NCI-H1694 (cell line): ENCODE measurements at regions not wholly inside any gene's neighbourhood (a gene's known extent, or its start where the extent isn't known, plus 50 kb on each side); places are given as distances from the start of the nearest gene placed in this dataset.

Experiments used
- DNase-seq: peaks from one replicate; lab custom pipeline; 2025; lab: John Stamatoyannopoulos, UW

DNA sequence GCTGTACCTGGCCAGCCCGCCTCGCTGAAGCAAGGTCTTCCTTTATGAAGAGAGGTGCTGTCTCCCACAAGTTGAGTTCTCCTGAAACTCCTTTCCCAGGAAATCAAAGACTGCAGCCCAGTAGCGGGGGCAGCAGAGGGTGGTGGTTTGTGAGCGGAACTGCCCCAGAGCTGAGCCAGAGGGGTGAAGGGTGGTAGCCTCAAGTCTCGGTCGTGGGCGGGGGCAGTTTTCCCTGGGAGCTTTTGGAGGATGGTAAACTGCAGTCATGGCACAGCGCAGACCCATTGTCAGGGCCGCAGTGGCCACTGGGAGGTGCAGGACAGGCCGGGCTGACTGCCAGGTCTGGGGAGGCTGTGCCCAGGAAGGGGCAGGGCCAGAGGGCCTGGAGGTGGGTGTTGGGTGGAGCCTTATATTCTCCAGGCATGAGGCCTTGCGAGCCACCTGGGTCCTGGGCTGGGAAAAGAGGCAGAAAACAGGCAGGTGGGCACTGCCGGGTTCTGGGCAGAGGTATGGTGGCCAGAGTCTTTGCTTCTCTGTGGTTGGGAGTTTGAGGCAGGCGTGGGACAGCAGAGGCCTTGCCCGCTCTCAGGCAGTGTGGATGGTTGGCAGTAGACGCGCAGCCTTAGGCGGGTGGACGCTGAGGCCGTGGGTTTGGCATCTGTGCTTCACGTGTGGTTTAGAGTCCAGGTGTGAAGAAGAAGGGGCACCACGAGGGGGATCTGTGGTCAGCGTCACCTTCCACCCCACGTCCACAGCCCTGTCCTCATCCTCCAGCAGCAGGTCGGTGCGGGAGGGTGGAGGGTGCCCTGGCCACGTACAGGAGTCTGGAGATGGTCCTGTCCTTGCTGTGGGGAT, 1176.4 kb downstream of the BRD1 start:
- no peak for DNase-seq

DNA sequence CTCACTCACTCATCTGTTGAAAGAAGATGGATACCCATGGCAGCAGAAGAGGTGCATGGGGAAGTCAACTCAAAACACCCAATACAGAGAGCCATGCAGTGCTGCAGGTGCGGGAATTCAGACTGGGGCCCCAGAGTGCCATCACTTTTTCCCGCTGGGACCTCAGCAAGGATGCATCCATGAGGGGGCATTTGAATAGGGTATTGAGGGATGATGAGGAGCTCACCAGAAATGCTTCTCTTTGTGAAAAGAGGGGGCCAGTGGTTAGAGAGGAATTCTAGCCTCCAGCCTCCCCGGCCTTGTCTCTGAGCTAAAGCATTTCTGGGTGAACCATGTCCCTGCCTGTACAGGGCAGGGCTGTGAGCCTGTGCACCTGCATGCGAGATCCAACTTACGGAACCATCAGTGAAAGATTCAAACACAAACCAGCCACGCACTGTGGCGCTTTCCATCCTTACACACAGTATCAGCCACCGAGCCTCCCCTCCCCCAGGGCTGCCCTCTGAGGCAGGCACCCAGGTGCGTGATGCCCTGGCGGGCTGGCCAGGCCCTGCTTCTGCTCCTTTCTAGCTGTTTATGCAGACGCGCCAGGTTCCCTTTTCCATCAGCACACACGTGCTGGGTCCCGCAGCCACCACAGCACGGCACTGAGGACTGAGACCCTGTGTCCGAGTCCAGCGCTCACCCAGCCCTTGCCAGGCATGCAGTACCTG, 1177.2 kb downstream of the BRD1 start:
- DNase-seq: no peak

DNA sequence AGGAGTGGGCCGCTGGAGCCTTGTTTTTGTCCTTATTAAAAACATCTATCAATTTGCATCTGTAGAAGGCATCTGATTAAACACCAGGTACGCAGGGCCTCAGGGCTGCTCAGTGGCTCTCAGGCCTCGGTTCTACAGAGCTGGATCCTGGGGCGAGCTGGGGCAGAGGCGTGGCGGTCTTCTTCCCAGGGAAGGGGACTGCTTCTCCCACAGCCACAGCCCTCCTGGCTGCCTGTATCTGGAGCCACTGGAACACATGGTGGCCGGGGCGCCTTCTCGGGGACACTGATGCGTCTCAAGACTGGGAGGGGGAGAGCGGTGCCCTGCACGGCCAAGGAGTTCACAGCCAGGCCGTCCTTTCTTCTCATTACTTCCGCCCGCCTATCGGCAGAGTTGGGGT, 1178.2 kb downstream of the BRD1 start:
- DNase-seq: no peak

DNA sequence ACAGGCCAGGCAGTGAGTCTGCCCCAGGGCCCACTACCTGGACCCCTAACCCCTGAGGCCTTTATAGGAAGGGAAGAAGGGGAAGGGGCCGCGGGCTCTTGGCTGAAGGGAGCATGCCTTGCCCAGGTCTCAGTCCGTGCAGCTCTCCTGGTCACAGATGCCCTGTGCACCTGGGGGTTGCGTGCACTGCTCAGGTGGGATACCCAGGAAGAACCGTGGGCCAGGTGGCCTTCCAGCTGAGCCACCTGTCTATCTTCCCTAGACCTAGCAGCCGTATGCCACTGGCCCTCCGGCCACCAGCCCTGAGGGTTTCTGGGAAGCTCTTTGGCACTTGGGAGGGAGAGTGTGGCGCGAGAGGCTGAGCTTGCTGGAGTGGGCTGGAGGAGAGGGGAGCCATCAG, 1178.6 kb downstream of the BRD1 start:
- no peak for DNase-seq

DNA sequence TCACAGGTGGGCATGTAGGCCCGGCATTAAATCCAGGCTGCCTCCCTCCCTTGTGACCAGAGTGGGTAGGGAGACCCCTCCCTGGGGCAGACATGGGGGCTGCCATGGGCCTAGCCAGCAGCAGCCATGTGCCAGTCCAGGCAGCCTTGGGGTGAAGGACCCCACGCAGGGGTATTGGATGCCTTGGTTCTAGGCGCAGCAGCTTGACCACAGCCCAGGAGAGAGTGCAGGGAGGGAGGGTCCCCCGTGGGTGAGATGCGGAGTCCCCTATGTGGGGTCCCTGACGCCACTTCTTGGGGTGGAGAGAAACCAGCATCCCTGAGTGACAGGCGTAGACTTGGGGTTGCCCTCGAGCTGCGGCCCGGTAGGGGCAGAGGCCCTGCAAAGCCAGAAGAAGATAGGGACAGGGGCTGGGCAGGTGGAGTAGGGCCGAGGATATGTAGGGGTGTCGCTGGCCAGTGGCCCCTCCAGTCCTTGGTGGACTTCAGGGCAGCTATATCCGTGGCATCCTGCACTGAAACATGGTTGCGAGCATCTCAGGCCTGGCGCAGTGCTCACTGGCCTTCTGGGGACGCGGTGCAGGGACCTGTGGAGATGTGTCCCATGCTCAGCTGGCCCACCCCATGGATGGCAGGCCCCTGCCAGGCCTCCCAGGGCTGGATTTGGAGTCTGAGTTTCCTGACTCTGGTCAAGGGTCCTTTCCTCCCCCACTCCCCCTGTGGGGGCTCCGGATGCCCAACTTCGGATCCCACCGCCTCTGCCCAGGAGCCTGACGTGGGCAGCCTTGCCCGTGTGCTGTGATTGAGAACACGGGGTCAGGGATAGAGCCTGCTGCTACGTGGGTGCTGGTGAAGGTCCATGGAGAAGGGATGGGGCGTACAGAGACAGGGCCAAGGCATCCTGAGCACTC, 1179.8 kb downstream of the BRD1 start:
- no peak for DNase-seq

DNA sequence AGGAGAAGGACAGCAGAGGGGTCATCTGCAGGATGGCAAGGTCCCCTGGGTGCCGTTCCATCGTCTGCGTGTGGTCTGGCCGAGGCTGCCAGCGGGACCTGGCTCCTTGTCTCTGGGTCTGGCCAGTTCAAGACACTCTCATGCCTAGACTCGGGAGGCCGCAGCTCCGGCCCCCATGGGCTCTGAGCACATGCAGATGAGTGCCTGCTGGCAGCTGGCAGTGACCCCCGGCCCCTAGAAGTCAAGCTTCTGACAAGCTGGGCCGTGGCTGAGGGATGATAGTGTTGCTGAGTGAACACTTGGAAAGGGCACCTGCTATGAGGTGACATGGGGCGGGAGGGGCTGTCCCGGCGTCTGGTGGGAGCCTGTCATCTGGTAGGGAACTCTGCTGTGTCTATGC, 1180.6 kb downstream of the BRD1 start:
- DNase-seq: no peak

DNA sequence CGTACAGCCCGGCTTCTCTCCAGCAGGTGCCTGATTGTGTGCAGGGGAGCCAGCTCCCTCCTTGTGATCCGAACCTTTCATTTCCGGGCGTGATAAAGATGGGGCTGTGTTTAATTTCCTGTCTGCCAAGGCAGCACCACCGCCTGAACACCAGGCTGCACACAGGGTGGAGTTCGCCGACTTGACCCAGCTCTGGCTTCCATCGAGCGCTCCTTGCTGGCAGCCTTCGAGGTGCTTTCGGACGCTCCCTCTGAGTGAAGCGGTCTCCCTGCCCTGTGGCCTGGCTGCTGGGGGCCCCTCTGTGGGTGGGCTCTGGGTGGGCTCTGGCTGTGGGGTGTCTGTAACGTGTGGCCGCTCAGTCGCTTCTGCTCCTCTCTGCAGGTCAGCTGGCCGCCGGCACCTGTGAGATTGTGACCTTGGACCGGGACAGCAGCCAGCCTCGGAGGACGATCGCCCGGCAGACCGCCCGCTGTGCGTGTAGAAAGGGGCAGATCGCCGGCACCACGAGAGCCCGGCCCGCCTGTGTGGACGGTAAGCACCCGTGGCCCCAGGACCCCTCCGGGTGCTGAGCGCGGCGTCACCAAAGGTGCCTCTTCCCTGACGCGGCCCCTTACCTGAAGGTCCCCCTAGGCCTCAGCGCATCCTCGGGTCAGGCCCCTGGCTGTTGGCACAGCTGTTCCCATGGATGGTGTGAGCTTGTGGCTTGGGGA, 1181.3 kb downstream of the BRD1 start:
- DNase-seq: no peak

DNA sequence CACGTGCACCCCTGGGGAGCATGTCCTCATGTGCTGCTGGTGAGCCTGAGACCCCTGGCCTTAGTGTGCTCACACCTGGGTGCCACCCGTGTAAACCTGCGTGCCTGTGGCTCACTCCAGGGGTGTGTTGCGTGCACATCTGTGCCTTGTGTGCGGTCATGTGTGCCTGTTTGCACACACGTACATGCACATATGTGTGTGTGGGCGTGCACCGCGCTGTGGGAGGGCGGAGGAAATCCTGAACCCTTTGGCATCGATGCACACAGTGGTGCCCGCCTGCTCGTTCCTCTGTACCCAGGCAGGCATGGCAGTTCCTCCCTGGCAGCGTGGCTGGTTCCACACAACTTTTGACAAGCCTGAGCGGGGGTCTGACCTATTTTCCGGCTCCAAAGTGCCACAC, 1181.9 kb downstream of the BRD1 start:
- DNase-seq: no peak

DNA sequence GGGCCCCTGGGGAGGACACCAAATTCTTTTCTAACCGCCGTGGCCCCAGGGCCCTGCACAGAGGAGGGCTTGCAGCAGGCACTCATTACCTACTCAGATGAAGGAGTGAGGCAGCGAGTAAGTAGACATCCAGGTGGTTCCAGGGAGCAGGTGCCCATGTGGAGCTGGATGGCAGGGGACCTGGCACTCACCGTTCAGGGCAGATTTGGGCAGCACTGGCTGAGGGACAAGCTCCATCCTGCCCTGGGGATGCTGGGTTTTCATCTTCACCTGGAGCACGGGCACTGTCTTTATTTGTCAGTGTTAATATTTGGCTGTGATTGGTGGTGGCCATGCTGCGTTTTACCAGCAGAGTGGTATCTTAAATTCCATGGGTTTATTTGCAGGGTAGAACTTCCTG, 1182.7 kb downstream of the BRD1 start:
- no peak for DNase-seq

DNA sequence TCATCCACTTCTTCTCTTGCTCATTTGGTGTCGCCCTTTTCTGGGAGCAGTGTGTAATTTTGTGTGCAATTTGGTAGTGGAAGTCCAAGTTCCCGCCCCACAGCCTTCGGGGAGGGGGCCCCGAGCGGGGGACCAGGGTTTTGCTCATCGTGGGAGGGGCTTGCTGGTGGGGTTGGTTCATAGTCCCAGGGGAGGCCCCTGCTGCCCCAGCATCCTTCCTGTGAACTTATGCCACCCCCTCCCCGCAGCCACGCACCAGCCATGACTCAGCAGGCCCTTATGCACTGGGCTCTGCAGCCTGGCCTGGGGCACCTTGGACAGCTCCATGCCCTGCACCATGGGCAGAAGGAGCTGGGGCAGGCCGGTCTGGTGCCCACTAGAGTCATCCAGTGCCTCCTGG, 1183.6 kb downstream of the BRD1 start:
- DNase-seq: no peak

DNA sequence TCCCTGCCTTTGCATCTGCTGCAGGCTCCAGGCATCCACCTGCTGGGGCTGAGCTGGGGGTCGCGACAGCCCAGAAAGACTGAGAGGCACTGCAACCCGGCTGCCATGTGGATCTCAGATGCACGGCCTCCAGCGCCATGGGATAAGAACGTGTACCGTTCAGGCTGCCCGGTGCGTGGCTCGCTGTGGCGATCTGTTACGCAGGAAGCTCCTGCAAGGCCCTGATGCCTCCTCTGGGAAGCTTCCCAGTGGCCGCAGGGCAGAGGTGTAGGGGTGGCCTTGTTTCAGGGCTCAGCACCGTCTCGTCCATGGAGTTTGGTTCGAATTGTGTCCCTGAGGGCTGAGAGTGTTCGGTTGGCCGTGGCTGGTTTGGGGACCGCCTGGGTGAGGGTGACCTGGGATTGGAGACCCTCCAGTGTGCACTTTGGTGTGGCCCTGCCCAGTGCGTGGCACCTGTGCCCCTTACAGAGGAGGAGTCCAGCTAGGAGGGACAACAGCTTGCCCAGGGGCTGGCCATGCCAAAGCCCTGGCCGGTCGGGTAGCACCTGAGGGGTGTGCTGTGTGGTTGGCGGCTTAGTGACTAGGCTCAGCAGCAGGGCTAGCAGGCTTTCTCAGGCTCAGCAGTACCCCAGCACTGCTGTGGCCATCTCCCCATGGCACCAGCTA, 1184.5 kb downstream of the BRD1 start:
- no peak for DNase-seq

DNA sequence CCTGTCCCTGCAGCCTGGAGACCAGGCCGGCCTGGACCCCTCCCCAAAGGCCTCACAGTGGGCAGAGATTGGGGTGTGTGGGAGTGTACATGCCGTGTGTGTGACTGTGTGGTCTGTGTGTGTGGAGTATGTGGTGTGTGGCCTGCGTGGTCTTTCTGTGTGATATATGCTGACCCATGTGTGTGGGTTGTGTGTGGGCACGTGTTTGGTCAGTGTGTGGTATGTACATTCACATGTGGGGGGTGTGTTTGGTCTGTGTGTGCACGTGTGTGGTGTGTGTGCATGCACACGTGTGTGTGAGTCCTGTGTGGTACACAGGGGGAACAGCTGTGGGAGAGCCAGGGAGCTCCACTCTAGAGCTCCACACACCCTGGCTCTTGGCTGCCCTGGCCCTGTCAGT, 1185.1 kb downstream of the BRD1 start:
- DNase-seq: no peak

DNA sequence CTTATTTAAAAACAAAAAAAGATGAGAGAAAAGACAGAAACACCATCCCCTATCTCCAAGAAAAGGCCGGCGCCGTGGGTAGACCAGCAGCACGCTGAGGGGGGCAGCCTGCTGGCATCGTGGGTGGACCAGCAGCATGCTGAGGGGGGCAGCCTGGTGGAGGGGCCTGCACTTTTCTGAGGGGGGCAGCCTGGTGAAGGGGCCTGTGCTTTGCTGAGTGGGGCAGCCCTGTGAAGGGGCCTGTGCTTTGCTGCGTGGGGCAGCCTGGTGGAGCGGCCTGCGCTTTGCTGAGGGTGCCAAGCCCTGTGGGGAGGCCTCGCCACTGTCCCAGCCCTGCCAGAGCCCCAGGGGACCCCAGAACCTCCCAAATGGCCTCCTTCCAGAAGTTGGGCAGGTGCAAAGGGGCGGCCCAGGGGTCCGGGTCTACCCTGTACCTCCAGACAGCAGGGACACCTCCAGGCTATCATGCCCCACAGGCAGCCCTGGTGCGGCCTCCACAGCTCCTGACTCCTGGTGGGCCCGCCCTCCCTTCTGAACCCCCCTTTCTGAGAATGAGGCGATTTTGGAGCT, 1185.7 kb downstream of the BRD1 start:
- no peak for DNase-seq

DNA sequence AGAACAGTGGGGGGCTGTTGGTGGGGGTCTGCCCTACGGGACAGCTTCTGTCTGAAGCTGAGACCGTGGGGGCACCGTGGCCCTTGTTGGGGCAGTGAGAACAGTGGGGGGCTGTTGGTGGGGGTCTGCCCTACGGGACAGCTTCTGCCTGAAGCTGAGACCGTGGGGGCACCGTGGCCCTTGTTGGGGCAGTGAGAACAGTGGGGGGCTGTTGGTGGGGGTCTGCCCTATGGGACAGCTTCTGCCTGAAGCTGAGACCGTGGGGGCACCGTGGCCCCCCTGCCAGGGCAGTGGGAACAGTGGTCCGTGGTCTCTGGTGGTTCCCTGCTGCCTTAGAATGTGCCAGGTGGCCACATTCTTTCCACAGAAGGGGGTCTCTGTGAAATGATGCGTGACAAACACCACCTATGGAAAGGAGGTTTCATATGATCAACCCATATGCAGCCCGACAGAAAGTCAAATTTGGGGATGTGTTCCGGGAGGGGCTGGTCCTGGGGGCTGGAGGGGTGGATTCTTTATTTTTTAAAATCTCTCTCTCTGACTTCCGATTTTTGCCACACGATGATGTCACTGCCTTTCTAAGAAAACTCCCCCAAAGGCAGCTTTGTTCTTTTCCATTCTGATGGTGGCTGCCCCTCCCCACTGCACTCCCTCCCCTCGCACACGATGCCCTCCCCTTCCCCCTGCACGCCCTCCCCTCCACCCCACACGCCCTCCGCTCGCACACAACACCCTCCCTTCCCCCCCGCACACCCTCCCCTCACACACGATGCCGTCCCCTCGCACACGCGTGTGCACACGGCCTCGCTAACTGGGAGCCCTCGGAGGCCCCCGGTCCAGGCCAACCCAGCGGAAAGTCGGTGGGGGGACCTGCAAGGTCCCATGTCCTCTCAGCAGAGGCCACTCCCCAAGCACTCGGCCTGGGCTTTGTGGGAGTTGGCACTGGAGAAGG, 1186.5 kb downstream of the BRD1 start:
- DNase-seq: peak; percentile 72

DNA sequence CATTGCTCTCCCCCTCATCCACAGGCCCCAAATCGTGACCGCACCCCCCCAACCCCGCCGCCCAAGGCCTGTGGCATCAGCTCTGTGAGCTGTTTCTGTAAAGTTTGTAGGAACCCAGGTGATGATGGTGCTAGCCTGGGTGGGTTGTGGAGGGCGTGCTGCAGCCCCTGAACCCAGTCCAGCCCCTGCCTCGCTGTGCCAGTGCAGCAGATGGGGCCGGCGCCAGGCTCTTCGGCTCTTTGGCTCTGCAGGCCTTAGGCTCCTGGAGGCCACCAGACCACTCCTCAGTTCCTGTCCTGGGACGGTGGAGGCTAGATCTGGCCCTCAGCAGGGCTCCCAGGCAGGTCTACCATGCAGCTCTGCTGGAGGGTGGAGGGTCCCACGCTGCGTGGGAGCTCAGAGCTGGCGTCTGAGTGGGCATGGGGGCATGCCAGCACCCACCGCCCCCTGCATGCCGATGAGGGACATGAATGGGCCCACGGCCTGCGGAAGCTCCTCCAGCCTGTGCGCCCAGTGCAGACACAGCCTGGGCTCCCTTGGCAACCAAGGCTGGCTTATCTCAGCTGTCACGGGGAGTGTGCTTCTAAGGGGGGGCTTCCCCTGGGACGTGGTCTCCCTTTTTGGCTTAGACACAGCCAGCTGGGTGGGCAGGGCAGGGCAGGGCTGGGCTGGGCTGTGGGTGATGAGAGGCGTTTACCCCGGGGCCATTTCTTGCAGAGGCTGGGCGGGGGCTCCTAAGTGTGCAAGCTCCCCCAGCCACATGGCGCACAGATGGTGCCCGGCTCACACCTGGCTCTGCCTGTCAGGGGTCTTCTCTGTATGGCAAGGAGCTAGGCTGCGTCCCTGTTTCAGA, 1187.6 kb downstream of the BRD1 start:
- peak; percentile 93 for DNase-seq

DNA sequence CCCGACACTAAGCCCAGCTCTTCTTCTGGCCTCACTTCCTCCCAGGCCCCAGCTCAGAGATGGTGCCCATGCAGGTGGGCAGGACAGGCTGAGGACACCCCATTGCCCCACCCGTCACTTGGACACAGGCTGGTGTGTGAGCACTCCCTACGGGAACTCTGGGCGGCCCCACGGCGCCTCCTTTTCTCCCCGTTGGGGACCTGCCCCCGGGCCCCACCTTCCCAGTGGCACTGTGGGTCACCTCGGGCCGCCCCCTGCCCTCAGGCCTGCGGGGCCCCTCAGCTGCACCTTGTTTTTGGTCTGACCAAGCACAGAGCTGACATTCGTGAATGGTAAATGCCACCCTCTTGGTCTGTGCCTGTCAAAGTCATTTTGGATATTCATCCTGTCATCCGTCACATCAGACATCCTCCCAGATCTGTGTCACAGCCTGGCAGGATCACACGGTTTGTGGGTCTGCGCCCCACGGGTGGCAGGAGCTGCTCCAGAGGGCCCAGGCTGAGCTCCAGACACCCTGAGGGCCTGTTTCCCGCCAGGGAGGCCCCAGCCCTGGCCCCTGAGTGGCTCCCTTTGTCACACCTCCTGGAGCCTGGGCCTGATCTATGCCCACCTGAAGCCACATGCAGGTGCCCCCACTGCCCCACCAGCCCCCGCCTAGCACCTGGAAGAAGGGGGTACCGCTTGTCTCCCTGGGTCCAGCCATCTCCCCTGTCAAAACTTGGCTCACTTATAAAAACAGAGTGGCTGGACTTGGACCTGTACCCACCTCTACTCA, 1188.5 kb downstream of the BRD1 start:
- no peak for DNase-seq

DNA sequence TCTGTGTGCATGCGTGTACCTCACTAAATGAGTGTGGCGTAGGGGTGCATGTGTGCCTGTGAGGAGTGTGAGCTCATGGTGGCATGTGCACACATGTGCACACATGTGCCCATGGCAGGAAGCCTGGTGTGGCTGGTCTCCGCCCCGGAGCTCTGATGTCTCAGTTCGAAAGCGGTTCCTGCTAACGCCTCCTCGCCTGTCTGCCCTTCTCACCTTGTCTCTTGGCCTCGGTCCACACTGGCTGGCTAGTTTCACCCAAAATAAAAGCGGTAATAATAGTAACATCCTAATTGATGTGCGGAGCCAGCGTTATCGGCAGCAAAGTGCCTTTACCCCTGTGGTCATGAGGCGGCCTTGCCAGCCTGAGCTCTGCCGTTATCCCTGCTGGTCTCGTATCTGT, 1190.4 kb downstream of the BRD1 start:
- no peak for DNase-seq

DNA sequence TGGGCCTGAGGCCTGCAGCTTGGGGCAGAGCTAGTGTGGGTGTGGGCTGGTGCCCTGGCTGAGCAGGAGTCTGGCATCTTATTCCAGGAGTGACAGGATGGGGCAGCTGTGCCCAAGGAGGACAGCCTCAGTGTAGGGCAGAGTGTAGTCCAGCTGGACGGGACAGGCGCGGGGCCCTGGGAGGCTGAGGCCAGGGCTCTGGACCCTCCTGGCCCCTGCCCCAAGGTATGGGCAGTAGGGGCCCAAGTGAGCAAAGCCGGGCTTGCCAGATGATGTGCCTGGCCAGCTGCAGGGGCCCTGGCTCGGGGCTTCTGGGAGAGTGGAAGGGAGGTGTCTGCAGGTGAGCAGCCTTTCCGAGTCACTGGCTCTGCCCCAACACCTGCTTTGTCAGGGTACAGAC, 1190.9 kb downstream of the BRD1 start:
- DNase-seq: no peak
